Endothelial cell of umbilical vein (primary cell): ENCODE measurements at regions not wholly inside any gene's neighbourhood (a gene's known extent, or its start where the extent isn't known, plus 50 kb on each side); places are given as distances from the start of the nearest gene placed in this dataset.

Experiments
- BruUV-seq: library from RNA; stranded (reverse); fragments of 400-500 nt; replicated peaks from 2 replicates; lab custom pipeline; 2021; lab: Mats Ljungman, UMichigan
- CTCF ChIA-PET: fragments of 300-600, 350-600 bp; sonication (Branson Sonifier 250); formaldehyde crosslinking; loops from one replicate; lab custom pipeline; 2021; ENCODE audit warnings: antibody characterized with exemption, inconsistent platforms; lab: Charles Lee
- POLR2A ChIA-PET: fragments of 300-600, 350-600 bp; sonication (Branson Sonifier 250); formaldehyde crosslinking; loops from one replicate; lab custom pipeline; 2021; ENCODE audit warnings: antibody characterized with exemption, inconsistent platforms; lab: Charles Lee
- DNase-seq: peaks from one replicate; pipeline ENCODE4 v3.0.0-alpha.2; 2011; ENCODE audit warnings: low read depth, low spot score
- FAIRE-seq: peaks from 2 replicates; lab custom pipeline; 2011; peaks lifted over from hg19 to GRCh38; lab: Jason Lieb, UNC
- H2AFZ ChIP-seq: 2 replicates; pipeline ENCODE4 v1.6.0; 2012; ENCODE audit warnings: low read depth, low read length, control low read depth, inconsistent platforms
- H3K27ac ChIP-seq: 2 replicates; pipeline ENCODE4 v1.5.1; 2011; ENCODE audit warnings: low read depth, mild to moderate bottlenecking, control low read depth, low read length, moderate library complexity; ENCODE audit not compliant: insufficient read depth
- H3K27me3 ChIP-seq, 2 experiments: 2 replicates each; pipeline versions ENCODE4 v1.6.0 to v1.6.1; 2011; ENCODE audit warnings: low read length in 2 of 2, mixed read lengths in 1 of 2; ENCODE audit not compliant: control insufficient read depth in 2 of 2, insufficient read depth in 2 of 2
- H3K36me3 ChIP-seq, 2 experiments: 2 replicates in 1 of 2; 3 replicates in 1 of 2; pipeline ENCODE4 v1.5.1; 2011; ENCODE audit warnings: low read length in 2 of 2, mild to moderate bottlenecking in 1 of 2, moderate library complexity in 1 of 2; ENCODE audit not compliant: control insufficient read depth in 2 of 2, insufficient read depth in 2 of 2; ENCODE audit errors: extremely low read depth in 1 of 2
- H3K4me1 ChIP-seq: 3 replicates; pipeline ENCODE4 v1.5.1; 2011; ENCODE audit warnings: mild to moderate bottlenecking, low read length; ENCODE audit not compliant: control insufficient read depth, insufficient read depth; ENCODE audit errors: extremely low read depth
- H3K4me2 ChIP-seq: 2 replicates; pipeline ENCODE4 v1.6.1; 2011; ENCODE audit warnings: low read length, control low read depth, mixed read lengths; ENCODE audit not compliant: insufficient read depth
- H3K4me3 ChIP-seq, 3 experiments: fragments of 200-600 bp in 1 of 3; sonication (generic), shearing (Covaris generic) in 1 of 3; replicated peaks in 1 of 3; 2 replicates each; pipeline ENCODE4 v1.5.1; 2011 to 2016; ENCODE audit warnings: control low read depth in 3 of 3, low read length in 3 of 3, mild to moderate bottlenecking in 2 of 3, inconsistent platforms in 1 of 3, low read depth in 1 of 3, moderate library complexity in 1 of 3; ENCODE audit not compliant: insufficient read depth in 1 of 3
- H3K79me2 ChIP-seq: 2 replicates; pipeline ENCODE4 v1.6.0; 2012; ENCODE audit warnings: low read length, inconsistent platforms; ENCODE audit not compliant: control insufficient read depth, insufficient read depth
- H3K9ac ChIP-seq: replicated peaks from 2 replicates; pipeline ENCODE3; 2011; ENCODE audit warnings: low read length, control low read depth; ENCODE audit not compliant: insufficient read depth; ENCODE audit errors: extremely low read depth
- H3K9me1 ChIP-seq: replicated peaks from 3 replicates; pipeline ENCODE4 v1.6.0; 2011; ENCODE audit warnings: mild to moderate bottlenecking, low read length; ENCODE audit not compliant: control insufficient read depth, insufficient read depth; ENCODE audit errors: extremely low read depth
- H3K9me3 ChIP-seq: replicated peaks from 2 replicates; pipeline ENCODE4 v1.5.1; 2012; ENCODE audit warnings: low read length, inconsistent platforms; ENCODE audit not compliant: control insufficient read depth, insufficient read depth
- H4K20me1 ChIP-seq: replicated peaks from 2 replicates; pipeline ENCODE3; 2011; ENCODE audit warnings: mild to moderate bottlenecking, low read length; ENCODE audit not compliant: control insufficient read depth, insufficient read depth; ENCODE audit errors: extremely low read depth
- CTCF ChIP-seq, 2 donors: IDR thresholded peaks; 1 replicate in 1 of 2; 2 replicates in 1 of 2; pipeline ENCODE4 v1.5.1; 2011; ENCODE audit warnings: low read length in 2 of 2, mild to moderate bottlenecking in 2 of 2, moderate library complexity in 2 of 2, control low read depth in 1 of 2, inconsistent platforms in 1 of 2, low read depth in 1 of 2; ENCODE audit not compliant: insufficient read depth in 1 of 2; ENCODE audit errors: extremely low read depth in 1 of 2
- EZH2 ChIP-seq: IDR thresholded peaks from 2 replicates; pipeline ENCODE4 v1.6.1; 2012; ENCODE audit warnings: borderline replicate concordance, low read depth, mild to moderate bottlenecking, moderate library complexity, low read length, inconsistent platforms; ENCODE audit not compliant: severe bottlenecking
- FOS ChIP-seq: IDR thresholded peaks from 2 replicates; pipeline ENCODE4 v1.6.1; 2011; ENCODE audit warnings: mild to moderate bottlenecking, low read length, moderate library complexity, borderline replicate concordance; ENCODE audit not compliant: insufficient read depth
- GATA2 ChIP-seq: IDR thresholded peaks from 2 replicates; pipeline ENCODE4 v1.7.0; 2011; ENCODE audit warnings: low read depth, mild to moderate bottlenecking, moderate library complexity, mixed read lengths, low read length; ENCODE audit not compliant: insufficient read length, insufficient read depth
- JUN ChIP-seq: IDR thresholded peaks from 2 replicates; pipeline ENCODE4 v1.6.1; 2011; ENCODE audit warnings: borderline replicate concordance, low read depth; ENCODE audit not compliant: insufficient read length, insufficient read depth
- MAX ChIP-seq: IDR thresholded peaks from 2 replicates; pipeline ENCODE4 v1.6.1; 2011; ENCODE audit not compliant: insufficient read depth, insufficient read length
- MYC ChIP-seq: IDR thresholded peaks from one replicate; pipeline ENCODE4 v1.6.1; 2011; ENCODE audit warnings: mild to moderate bottlenecking, low read depth, low read length
- POLR2A ChIP-seq: IDR thresholded peaks from 2 replicates; pipeline ENCODE4 v1.6.1; 2012; ENCODE audit warnings: low read depth, mild to moderate bottlenecking, control low read depth, low read length
- POLR2AphosphoS5 ChIP-seq: IDR thresholded peaks from 2 replicates; pipeline ENCODE4 v1.6.1; 2012; ENCODE audit warnings: low read depth, mild to moderate bottlenecking, control low read depth, low read length, moderate library complexity; ENCODE audit not compliant: insufficient read depth
- dilution Hi-C: fragments of 300-500 bp; cut with MboI; formaldehyde crosslinking; loops from one replicate; pipeline ENCODE4 v1.15.0; 2019; ENCODE audit warnings: low sequenced_read_pairs; ENCODE audit not compliant: extremely low pct_ligation_motif_present
- intact Hi-C: fragments of 100-400 bp; cut with micrococcal nuclease; formaldehyde crosslinking; loops from one replicate; pipeline ENCODE4 v1.10.0; 2022

- no peaks in the 10 kb centered on the region for H3K4me1 ChIP-seq
- no peaks in the 10 kb centered on the region for H3K9me1 ChIP-seq
- BruUV-seq: no TSS peak
- no peaks in the 10 kb centered on the region for H3K36me3 ChIP-seq
- no peaks in the 10 kb centered on the region for H4K20me1 ChIP-seq
- DNase-seq: no peak
- no peak overlapping the region for H3K4me3 ChIP-seq
- dilution Hi-C loops (no loop called here), intact Hi-C loops (no loop called here)
- TF ChIP-seq FOS: no peak
- TF ChIP-seq POLR2A: no peak
- no peak for TF ChIP-seq EZH2
- no peak for TF ChIP-seq GATA2
- no peak for TF ChIP-seq JUN
- no peak for TF ChIP-seq CTCF (IDR thresholded peaks at IDR 0.05; ENCODE audit: extremely low read depth in 1 of 2, insufficient read depth in 1 of 2, low read depth in 1 of 2, low read length in 2 of 2)
- no peak for TF ChIP-seq POLR2AphosphoS5
- no peak for TF ChIP-seq MAX
- TF ChIP-seq MYC: no peak
- no peaks in the 10 kb centered on the region for H3K27me3 ChIP-seq
- no peak for FAIRE-seq
- H3K4me2 ChIP-seq: no peak overlapping the region
- CTCF ChIA-PET: no interaction called here
- no peak overlapping the region for H2AFZ ChIP-seq
- H3K9me3 ChIP-seq: no peaks in the 10 kb centered on the region
- no peaks in the 10 kb centered on the region for H3K79me2 ChIP-seq
- POLR2A ChIA-PET: no interaction called here
- H3K9ac ChIP-seq: no peak overlapping the region
- no peak overlapping the region for H3K27ac ChIP-seq
Observed at GRCh38 chr2:208937521-208937920, 486.3 kb upstream of the MAP2 start.
